HG03342 (cell line): ENCODE measurements at regions not wholly inside any gene's neighbourhood (a gene's known extent, or its start where the extent isn't known, plus 50 kb on each side); places are given as distances from the start of the nearest gene placed in this dataset.
"Not testable (repeated sequence)": the region's sequence is repeated elsewhere in the genome, so short reads cannot be mapped to it uniquely, and the experiment has no call there.

Experiments
- ATAC-seq: cut with Tn5 transposase; IDR thresholded peaks from one replicate; pipeline ENCODE4 v1.9.1; 2021; ENCODE audit warnings: mild to moderate bottlenecking, moderate library complexity; ENCODE audit not compliant: unreplicated experiment

GRCh38 chr6:138656364-138657064 lies 117.1 kb upstream of the CCDC28A start:
- no peak for ATAC-seq

- ATAC-seq: no peak
These were observed 116.5 kb upstream of the CCDC28A start for GRCh38 chr6:138657065-138657425.

- no peak for ATAC-seq
These were observed 113.6 kb upstream of the CCDC28A start for GRCh38 chr6:138659998-138660397.

GRCh38 chr6:138662471-138662870 lies 111.1 kb upstream of the CCDC28A start:
- no peak for ATAC-seq

- ATAC-seq: no peak
These were observed 109.7 kb upstream of the CCDC28A start for GRCh38 chr6:138663892-138664291.

GRCh38 chr6:138664745-138665144 lies 108.8 kb upstream of the CCDC28A start:
- no peak for ATAC-seq

- no peak for ATAC-seq
These were observed 106.9 kb upstream of the CCDC28A start for GRCh38 chr6:138666636-138667035.

- ATAC-seq: no peak
These were observed 106.2 kb upstream of the CCDC28A start for GRCh38 chr6:138667408-138667807.

- no peak for ATAC-seq
These were observed 102.2 kb upstream of the CCDC28A start for GRCh38 chr6:138671351-138671750.

GRCh38 chr6:138673346-138674014 lies 100.1 kb upstream of the CCDC28A start:
- no peak for ATAC-seq

- not testable (repeated sequence) for ATAC-seq
These were observed 99.1 kb upstream of the CCDC28A start for GRCh38 chr6:138674444-138674843.

GRCh38 chr6:138677538-138677937 lies 96.0 kb upstream of the CCDC28A start:
- no peak for ATAC-seq

GRCh38 chr6:138678168-138678567 lies 95.4 kb upstream of the CCDC28A start:
- ATAC-seq: no peak

GRCh38 chr6:138680085-138680484 lies 93.5 kb upstream of the CCDC28A start:
- no peak for ATAC-seq

- no peak for ATAC-seq
These were observed 91.9 kb upstream of the CCDC28A start for GRCh38 chr6:138681627-138682026.

GRCh38 chr6:138682704-138683527 lies 90.7 kb upstream of the CCDC28A start:
- no peak for ATAC-seq

- ATAC-seq: no peak
These were observed 88.3 kb upstream of the CCDC28A start for GRCh38 chr6:138685257-138685656.

GRCh38 chr6:138685781-138686180 lies 87.8 kb upstream of the CCDC28A start:
- ATAC-seq: no peak

GRCh38 chr6:138688580-138688979 lies 85.0 kb upstream of the CCDC28A start:
- no peak for ATAC-seq

- ATAC-seq: no peak
These were observed 83.7 kb upstream of the CCDC28A start for GRCh38 chr6:138689849-138690248.

- no peak for ATAC-seq
These were observed 82.5 kb upstream of the CCDC28A start for GRCh38 chr6:138690975-138691594.
